ENCODE measurements at regions not wholly inside any gene's neighbourhood (a gene's known extent, or its start where the extent isn't known, plus 50 kb on each side); places are given as distances from the start of the nearest gene placed in this dataset.
"Not testable (repeated sequence)": the region's sequence is repeated elsewhere in the genome, so short reads cannot be mapped to it uniquely, and the experiment has no call there.

GRCh38 chr3:20388971-20389370, 203.0 kb upstream of the SGO1 start:
- TF ChIP-seq, protein P1, sequence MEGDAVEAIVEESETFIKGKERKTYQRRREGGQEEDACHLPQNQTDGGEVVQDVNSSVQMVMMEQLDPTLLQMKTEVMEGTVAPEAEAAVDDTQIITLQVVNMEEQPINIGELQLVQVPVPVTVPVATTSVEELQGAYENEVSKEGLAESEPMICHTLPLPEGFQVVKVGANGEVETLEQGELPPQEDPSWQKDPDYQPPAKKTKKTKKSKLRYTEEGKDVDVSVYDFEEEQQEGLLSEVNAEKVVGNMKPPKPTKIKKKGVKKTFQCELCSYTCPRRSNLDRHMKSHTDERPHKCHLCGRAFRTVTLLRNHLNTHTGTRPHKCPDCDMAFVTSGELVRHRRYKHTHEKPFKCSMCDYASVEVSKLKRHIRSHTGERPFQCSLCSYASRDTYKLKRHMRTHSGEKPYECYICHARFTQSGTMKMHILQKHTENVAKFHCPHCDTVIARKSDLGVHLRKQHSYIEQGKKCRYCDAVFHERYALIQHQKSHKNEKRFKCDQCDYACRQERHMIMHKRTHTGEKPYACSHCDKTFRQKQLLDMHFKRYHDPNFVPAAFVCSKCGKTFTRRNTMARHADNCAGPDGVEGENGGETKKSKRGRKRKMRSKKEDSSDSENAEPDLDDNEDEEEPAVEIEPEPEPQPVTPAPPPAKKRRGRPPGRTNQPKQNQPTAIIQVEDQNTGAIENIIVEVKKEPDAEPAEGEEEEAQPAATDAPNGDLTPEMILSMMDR (conservative IDR thresholded peaks at IDR 0.05): no peak
- TF ChIP-seq ZFX (IDR thresholded peaks at IDR 0.05): no peak
- H3K27ac ChIP-seq: no peak overlapping the region

DNA sequence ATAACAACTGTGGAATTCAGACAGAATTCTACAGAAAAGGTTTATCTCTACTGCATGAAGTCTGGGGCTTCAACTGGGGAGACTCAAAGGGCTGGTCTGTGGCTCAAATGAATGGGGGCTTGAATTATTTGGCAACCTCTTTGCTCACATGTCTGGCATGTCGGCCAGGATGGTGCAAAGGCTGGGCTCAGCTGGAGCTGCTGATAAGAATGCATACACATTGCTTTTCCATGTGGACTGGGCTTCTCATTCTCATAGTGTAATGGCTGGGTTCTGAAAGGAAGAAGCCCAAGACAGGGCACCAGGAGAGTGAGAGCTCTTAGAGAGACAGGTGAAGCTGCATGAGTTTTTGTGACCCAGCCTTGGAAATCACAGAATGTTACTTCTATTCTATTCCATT, 194.3 kb upstream of the SGO1 start:
- TF ChIP-seq, protein P1 (conservative IDR thresholded peaks at IDR 0.05): no peak
- TF ChIP-seq ZFX (IDR thresholded peaks at IDR 0.05): no peak

DNA sequence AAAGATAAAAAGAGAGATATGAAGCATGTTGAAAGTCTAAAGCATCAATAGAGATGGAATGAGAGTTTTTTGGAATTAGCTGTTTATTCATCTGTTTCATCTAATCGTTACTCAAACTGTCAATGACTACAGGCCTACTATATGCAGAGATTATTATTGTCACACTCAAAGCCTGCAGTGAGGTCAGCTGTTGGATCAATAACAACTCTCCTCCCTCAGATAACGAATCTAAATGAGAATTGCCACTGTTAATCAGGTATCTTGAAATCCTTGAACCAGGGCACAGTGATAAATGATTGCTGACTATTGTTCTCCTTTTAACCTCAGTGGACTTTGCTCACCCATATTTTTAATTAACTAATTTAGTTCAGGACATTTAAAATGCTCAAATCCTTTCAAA, 192.3 kb upstream of the SGO1 start:
- H3K27ac ChIP-seq: no peak overlapping the region
- TF ChIP-seq, protein P1 (conservative IDR thresholded peaks at IDR 0.05): no peak
- no peak for TF ChIP-seq ZFX (IDR thresholded peaks at IDR 0.05)

More for the DNA sequence above, 194.3 kb upstream of the SGO1 start:
- H3K27ac ChIP-seq: no peak overlapping the region

GRCh38 chr3:20376665-20377217, 190.7 kb upstream of the SGO1 start:
- TF ChIP-seq, protein P1 (conservative IDR thresholded peaks at IDR 0.05): no peak
- no peak for TF ChIP-seq ZFX (IDR thresholded peaks at IDR 0.05)
- H3K27ac ChIP-seq: no peak overlapping the region

GRCh38 chr3:20375302-20375701, 189.3 kb upstream of the SGO1 start:
- TF ChIP-seq, protein P1 (conservative IDR thresholded peaks at IDR 0.05): no peak
- no peak for TF ChIP-seq ZFX (IDR thresholded peaks at IDR 0.05)
- H3K27ac ChIP-seq: no peak overlapping the region

- H3K27ac ChIP-seq: not testable (repeated sequence)
Observed at GRCh38 chr3:20370273-20371063, 184.5 kb upstream of the SGO1 start.

- TF ChIP-seq, protein P1 (conservative IDR thresholded peaks at IDR 0.05): no peak
- no peak for TF ChIP-seq ZFX (IDR thresholded peaks at IDR 0.05)
- no peak overlapping the region for H3K27ac ChIP-seq
Observed at GRCh38 chr3:20361000-20361399, 175.0 kb upstream of the SGO1 start.

- no peak overlapping the region for H3K27ac ChIP-seq
- no peak for TF ChIP-seq ZFX (IDR thresholded peaks at IDR 0.05)
- TF ChIP-seq, protein P1 (conservative IDR thresholded peaks at IDR 0.05): no peak
Observed at GRCh38 chr3:20353286-20353685, 167.3 kb upstream of the SGO1 start.

Data from C4-2B (cell line).